ENCODE measurements at regions not wholly inside any gene's neighbourhood (a gene's known extent, or its start where the extent isn't known, plus 50 kb on each side); places are given as distances from the start of the nearest gene placed in this dataset.

DNA sequence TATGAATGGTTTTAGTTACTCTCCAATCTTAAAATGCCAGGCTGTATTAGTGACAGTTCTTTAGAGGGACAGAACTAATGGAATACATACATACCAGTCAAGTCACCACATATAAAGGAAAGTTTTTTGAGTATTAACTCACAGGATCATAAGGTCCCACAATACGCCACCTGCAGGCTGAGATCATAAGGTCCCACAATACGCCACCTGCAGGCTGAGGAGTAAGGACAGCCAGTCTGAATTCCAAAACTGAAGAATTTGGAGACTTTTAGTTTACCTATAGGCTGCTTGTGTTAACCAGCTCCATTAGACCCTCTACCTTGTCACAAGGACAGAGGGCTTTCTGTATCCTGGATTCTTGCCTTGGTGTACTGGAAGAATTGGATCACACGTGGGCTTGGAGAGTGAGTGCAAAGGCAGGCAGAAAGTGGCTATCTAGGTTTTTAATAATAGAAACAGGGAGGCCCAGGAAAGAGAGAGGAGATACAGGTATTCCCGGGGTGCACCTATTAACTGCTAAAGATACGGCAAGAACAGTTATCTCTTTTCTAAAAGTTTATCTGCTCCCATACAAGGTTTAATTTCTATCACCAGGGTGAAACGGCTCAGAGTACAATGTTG, 234.9 kb upstream of the CYRIA start:
- no peak for DNase-seq (ENCODE audit: low read depth)

- no peak for DNase-seq (ENCODE audit: low read depth)
Measured at GRCh38 chr2:16899958-16900357, 234.3 kb upstream of the CYRIA start.

DNA sequence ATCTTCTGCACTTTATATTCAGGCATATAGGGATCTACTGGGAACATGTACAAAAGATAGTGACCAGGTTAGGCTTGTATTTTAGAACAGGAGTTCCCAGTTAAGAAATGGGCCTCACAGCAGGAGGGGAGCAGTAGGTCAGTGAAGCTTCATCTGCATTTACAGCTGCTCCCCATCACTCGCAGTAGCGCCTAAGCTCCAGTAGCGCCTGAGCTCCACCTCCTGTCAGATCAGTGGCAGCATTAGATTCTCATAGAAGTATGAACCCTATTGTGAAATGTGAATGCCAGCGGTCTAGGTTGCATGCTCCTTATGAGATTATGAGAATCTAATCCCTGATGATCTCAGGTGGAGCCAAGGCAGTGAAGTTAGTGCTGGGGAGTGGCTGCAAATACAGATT, 224.4 kb upstream of the CYRIA start:
- no peak for DNase-seq (ENCODE audit: low read depth)

GRCh38 chr2:16885027-16885426, 219.4 kb upstream of the CYRIA start:
- no peak for DNase-seq (ENCODE audit: low read depth)

GRCh38 chr2:16882706-16883105, 217.1 kb upstream of the CYRIA start:
- no peak for DNase-seq (ENCODE audit: low read depth)

GRCh38 chr2:16881122-16881521, 215.5 kb upstream of the CYRIA start:
- no peak for DNase-seq (ENCODE audit: low read depth)

DNA sequence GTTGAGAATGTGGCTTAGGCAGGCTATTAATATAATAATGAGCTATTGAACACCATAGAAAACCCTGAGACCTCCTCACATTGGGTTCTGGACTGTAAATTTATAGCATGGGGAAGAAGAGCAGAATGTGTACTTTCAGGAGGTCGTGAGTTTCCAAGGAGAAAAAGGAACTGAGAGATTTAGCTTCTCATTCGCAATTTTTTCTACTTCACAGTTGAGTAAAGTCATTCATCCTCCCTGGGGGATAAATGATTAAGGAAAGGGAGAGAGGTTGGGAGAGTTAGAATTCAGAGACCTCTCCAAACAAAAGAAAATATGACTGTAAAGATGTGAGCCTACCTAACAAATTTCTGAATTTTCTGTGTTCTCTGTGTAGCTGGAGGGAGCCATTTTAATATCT, 205.8 kb upstream of the CYRIA start:
- no peak for DNase-seq (ENCODE audit: low read depth)

GRCh38 chr2:16870491-16871076, 204.9 kb upstream of the CYRIA start:
- no peak for DNase-seq (ENCODE audit: low read depth)

DNA sequence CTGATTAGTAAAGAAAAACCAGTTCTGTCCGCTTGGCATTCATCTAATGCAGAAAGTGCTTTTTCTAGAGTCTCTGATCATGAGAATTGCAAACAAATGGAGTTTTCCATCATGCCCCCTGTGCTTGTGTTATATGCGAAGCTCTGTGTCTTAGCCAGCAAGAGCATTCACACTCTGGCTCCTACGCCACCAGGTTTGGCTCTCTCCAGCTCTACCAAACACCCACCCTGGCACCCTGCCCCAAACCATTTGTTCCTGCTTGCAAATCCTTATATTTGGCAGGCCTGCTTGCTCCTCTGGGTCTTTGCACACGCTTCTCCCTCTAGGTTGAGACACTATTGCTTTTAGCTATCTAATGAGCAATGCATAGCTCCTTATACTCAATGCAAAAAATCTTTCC, 204.1 kb upstream of the CYRIA start:
- DNase-seq (ENCODE audit: low read depth) = no peak

DNA sequence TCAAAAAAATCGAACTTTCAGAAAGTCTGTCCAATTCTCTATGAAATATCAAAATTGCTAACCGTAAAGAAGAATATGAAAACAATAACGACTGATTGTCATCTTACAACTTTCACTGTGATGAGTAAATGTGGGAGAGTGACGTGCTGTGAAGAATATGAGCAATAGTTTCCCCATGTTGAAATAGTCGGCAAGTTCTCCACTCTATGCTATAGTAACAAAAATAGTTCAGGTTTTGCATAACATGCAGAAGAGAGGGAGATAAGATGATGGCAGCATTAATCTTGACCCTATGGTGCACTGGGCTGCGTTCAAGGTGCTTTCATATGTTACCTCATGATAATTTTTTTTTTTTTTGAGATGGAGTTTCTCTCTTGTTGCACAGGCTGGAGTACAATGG, 196.8 kb upstream of the CYRIA start:
- DNase-seq (ENCODE audit: low read depth) = no peak

- peak; percentile 44 for DNase-seq (ENCODE audit: low read depth)
Measured at GRCh38 chr2:16861530-16861929, 195.9 kb upstream of the CYRIA start.

DNA sequence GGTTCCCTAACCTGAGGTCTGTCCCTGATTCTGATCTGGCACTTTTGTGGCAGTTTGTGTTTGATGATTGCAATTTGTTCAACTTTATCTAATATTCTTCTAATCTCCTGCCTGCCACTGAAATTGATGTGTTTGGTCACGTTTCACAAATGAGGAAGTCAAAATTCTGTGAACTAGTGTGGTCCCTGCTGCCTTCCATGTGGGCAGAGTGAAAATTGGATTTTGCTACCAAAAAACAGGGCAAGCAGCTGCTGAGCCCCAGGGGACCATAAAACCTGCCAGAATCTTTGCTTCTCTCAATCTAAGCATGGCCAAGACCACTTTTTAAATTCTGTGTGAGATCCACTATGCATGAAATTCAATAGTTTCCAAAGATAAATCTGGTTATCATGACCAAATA, 195.5 kb upstream of the CYRIA start:
- peak; percentile 7 for DNase-seq (ENCODE audit: low read depth)

DNA sequence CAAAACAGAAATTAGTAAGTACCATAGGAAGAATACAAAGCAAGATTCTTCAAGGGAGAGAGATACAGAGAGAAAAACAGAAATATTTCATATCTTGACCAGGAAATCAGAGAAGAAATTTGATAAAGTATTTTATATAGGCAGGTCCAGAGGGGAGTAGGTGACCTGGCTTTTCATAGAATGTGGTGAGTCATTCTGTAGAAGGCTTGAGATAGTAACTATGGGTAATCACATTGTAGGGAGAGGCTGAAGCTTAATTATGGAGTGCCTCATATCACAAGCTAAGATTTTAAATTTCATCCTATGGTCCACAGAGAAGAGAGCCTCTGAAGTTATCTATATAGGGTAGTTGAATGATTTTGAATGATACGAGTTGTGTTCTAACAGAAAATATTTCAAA, 195.0 kb upstream of the CYRIA start:
- DNase-seq (ENCODE audit: low read depth) = no peak

DNA sequence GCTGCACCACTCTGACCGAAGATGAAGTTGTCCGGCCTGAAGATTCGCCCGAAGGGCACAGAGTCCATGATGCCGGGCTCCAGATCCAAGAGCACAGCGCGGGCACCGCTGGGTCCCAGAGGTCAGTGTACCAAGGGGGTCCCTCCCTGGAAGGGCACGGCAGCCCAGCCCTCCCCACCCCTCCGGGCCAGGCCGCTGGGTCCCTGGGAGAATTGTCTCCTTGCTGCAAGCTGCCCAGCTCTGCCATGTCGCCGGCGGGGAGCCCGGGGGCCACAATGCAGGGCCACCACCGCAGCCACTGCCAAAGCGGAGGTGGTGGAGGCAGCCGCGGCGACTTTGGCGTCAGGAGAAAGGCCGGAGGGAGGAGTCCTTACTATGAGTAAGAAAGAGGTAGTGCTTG, 189.5 kb upstream of the CYRIA start:
- DNase-seq (ENCODE audit: low read depth) = no peak

DNA sequence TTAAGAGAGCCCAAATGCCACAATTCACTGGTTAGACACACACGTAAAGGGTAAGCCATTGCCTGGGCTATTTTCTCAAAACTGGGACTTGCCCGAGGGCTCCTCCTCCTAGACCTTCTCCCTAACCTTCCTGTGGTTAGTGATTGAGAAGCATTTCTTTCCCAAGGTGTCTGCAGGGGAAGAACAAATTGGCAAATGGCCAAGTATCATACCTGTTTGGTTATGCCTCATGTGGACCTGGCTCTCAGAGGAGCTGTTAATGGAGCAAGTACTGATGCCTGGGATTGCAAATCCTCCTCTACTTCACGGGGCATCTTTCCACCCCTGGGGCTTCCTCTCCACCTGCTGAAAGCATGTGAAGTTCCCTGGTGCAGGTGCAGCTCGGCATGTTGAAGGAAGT, 187.5 kb upstream of the CYRIA start:
- DNase-seq (ENCODE audit: low read depth) = no peak

GRCh38 chr2:16852651-16853050, 187.0 kb upstream of the CYRIA start:
- no peak for DNase-seq (ENCODE audit: low read depth)

- DNase-seq (ENCODE audit: low read depth) = no peak
Measured at GRCh38 chr2:16851126-16851525, 185.5 kb upstream of the CYRIA start.

DNA sequence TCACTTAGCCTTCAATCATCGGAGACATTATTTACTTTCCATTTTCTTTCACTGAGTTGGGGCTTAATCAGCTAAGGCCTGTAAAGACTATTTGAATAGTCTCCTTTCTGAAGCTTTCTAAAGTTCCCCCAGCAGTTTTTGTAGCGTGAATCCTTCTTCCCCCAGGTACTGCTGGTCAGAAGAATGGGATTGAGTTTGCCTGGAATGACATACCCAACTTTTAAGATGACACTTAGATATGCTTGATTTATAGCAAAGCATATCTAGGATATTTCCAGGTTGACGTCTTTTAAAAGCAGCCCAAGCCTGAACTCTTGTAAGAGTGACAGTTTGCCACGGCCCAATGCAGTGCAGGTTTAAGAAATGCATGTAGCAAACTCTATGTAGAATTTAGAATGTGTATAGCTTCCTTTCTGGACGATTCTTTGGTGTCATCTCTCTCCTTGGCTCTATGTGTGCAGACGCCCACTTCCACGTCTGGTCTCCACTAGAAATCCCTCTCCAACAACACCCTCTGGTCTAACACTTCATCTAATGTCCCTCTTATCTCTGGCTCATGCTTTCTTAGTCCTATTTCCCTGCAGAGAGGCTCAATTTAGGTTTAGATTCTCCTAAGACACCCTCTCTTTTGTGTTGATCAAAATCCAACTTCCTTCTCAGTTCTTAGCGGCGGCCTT, 175.0 kb upstream of the CYRIA start:
- DNase-seq (ENCODE audit: low read depth) = no peak

DNA sequence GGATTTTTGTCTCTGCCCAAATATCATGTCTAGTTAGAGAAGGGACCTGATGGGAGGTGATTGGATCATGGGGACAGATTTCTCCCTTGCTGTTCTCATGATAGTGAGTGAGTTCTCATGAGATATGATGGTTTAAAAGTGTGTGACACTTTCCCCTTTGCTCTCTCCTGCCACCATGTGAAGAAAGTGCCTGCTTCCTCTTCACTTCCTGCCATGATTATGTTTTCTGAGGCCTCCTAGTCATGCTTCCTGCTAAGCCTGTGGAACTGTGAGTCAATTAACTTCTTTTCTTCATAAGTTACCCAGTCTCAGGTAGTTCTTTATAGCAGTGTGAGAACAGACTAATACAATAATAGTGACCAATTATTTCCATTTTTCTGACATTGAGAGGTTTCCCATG, 167.3 kb upstream of the CYRIA start:
- no peak for DNase-seq (ENCODE audit: low read depth)

DNA sequence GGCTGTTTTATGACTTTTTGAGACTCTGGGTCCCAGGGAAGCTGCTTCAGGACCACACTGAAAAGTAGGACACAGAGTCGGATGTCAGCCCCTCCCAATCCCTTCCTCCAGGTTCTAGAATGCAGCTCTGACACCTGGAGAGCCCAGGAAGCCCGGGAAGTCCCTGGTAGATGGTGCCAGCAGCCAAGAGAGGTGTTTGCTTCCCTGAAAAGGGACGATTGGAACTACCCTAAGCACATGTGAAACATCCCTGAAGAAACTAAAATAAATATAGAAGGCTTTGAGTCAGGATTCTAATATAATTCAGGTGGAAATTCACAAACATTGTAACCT, 163.2 kb upstream of the CYRIA start:
- no peak for DNase-seq (ENCODE audit: low read depth)

GRCh38 chr2:16828044-16828827, 162.6 kb upstream of the CYRIA start:
- no peak for DNase-seq (ENCODE audit: low read depth)

DNA sequence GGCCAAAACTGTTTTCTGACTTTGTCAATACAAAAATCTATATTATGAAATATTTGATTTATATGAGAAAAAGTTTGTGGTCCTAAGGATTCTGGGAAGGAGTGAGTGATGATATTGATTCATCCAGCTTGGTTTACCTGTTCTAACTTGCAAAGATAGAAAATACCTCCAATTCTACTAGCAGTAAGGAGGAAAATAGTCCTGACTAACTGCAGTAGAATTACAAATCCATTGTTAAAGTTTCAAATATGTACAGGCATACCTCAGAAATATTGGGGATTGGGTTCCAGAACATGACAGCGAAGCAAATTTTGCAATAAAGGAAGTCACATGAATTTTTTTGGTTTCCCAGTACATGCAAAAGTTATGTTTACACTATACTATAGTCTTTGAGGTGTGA, 158.8 kb upstream of the CYRIA start:
- DNase-seq (ENCODE audit: low read depth) = no peak

- peak; percentile 14 for DNase-seq (ENCODE audit: low read depth)
Measured at GRCh38 chr2:16821692-16822091, 156.1 kb upstream of the CYRIA start.

Measured in RPMI7951 (cell line).